ENCODE measurements at regions not wholly inside any gene's neighbourhood (a gene's known extent, or its start where the extent isn't known, plus 50 kb on each side); places are given as distances from the start of the nearest gene placed in this dataset.
A peak's percentile ranks its signal among the peaks of the same experiment; 100 is the strongest.

DNA sequence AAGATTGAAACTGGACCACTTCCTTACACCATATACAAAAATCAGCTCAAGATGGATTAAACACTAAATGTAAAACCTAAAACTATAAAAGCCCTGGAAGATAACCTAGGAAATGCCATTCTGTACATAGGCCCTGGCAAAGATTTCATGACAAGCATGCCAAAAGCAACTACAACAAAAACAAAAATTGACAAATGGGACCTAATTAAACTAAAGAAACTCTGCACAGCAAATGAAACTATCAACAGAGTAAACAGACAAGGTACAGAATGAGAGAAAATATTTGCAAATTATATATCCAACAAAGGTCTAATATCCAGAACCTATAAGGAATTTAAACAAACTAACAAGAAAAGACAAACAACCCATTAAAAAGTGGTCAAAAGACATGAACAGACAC is 173.1 kb upstream of the CCDC54 start:
- Histone ChIP-seq H3K36me3 (no peaks in the 10 kb centered on the region), H3K27me3 (no peaks in the 10 kb centered on the region), H3K4me3 (no peak overlapping the region), H3K9me3 (no peaks in the 10 kb centered on the region), H3K27ac (no peak overlapping the region), H3K4me1 (peaks cover 0 to 4% of the 10 kb centered on the region in 2 donors)
- TF ChIP-seq, protein P1, sequence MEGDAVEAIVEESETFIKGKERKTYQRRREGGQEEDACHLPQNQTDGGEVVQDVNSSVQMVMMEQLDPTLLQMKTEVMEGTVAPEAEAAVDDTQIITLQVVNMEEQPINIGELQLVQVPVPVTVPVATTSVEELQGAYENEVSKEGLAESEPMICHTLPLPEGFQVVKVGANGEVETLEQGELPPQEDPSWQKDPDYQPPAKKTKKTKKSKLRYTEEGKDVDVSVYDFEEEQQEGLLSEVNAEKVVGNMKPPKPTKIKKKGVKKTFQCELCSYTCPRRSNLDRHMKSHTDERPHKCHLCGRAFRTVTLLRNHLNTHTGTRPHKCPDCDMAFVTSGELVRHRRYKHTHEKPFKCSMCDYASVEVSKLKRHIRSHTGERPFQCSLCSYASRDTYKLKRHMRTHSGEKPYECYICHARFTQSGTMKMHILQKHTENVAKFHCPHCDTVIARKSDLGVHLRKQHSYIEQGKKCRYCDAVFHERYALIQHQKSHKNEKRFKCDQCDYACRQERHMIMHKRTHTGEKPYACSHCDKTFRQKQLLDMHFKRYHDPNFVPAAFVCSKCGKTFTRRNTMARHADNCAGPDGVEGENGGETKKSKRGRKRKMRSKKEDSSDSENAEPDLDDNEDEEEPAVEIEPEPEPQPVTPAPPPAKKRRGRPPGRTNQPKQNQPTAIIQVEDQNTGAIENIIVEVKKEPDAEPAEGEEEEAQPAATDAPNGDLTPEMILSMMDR (IDR thresholded peaks at IDR 0.05) = no peak
- no peak for TF ChIP-seq POLR2A (IDR thresholded peaks at IDR 0.05)
- no peak for DNase-seq
- intact Hi-C loops (cut with DNase I; ENCODE audit: low total_unique reads) = no loop called here

DNA sequence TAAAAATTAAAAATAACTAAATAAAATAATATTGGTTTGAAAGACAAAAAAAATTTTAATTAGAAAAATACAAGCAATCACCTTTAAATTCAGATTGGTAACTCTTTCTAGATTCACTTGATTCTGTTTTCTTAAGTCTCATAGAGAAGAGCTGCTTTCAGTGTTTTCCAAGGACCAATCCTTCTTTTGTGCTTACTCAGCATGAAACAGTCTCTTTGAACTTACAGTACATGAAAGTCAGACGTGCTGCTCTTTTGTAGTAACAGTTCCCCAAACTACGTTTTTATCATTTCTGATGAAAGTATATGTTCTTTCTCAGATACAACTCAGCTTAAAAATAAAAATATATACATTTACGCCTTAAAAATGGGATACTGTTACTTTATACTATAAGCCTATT is 171.9 kb upstream of the CCDC54 start:
- no peak for TF ChIP-seq POLR2A (IDR thresholded peaks at IDR 0.05)
- TF ChIP-seq, protein P1 (IDR thresholded peaks at IDR 0.05) = no peak
- Histone ChIP-seq H3K4me1 (peaks cover 0 to 4% of the 10 kb centered on the region in 2 donors), H3K4me3 (no peak overlapping the region), H3K27ac (no peak overlapping the region), H3K9me3 (no peaks in the 10 kb centered on the region), H3K27me3 (no peaks in the 10 kb centered on the region), H3K36me3 (no peaks in the 10 kb centered on the region)
- intact Hi-C loops (cut with DNase I; ENCODE audit: low total_unique reads) = no loop called here
- no peak for DNase-seq

DNA sequence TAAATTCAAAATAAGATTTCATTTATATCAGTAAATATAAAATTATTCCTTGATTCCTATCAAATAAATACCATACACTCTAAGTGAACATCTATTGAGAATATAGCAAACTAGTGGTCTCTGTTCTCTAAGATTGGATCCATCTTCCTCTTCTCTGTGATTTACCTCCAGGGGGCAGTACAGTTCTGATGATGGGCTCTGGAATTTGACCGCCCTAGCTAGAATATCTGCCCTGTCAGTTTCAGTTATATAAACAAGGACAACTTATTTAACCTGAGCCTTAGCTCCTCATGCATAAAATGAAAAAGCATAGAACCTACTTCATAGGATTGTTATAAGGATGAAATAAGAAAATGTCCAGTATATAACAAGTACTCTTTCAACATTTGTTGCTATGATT is 171.1 kb upstream of the CCDC54 start:
- Histone ChIP-seq H3K27me3 (no peaks in the 10 kb centered on the region), H3K4me3 (no peak overlapping the region), H3K4me1 (peaks cover 0 to 4% of the 10 kb centered on the region in 2 donors), H3K9me3 (no peaks in the 10 kb centered on the region), H3K27ac (no peak overlapping the region), H3K36me3 (no peaks in the 10 kb centered on the region)
- intact Hi-C loops (cut with DNase I; ENCODE audit: low total_unique reads) = no loop called here
- TF ChIP-seq, protein P1 (IDR thresholded peaks at IDR 0.05) = peak; percentile 19 to 42 (median 32)
- TF ChIP-seq POLR2A (IDR thresholded peaks at IDR 0.05) = no peak
- no peak for DNase-seq

DNA sequence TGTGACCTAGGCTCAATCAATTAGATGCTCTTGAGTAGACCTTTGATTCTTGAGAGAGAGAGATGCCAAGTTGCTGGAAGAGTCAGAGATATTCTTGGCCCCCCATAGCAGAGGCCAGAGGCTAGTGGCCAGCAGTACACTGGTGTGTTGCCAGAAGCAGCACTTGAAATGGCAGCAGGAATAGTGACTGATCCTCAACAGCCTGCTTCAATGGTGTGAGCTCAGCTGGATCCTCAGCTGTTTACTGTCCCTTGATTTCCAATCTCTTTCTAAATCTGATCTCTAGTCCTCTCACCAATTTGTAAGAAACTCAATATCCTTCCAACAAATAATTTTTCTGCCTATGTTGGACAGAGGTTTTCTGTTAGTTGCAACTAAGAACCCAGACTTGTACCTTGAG is 170.3 kb upstream of the CCDC54 start:
- Histone ChIP-seq H3K4me3 (no peak overlapping the region), H3K36me3 (no peaks in the 10 kb centered on the region), H3K27ac (peak overlapping the region; percentile 65 to 89), H3K4me1 (peaks cover 0 to 4% of the 10 kb centered on the region in 2 donors), H3K27me3 (no peaks in the 10 kb centered on the region), H3K9me3 (no peaks in the 10 kb centered on the region)
- no peak for TF ChIP-seq POLR2A (IDR thresholded peaks at IDR 0.05)
- TF ChIP-seq, protein P1 (IDR thresholded peaks at IDR 0.05) = no peak
- intact Hi-C loops (cut with DNase I; ENCODE audit: low total_unique reads) = no loop called here
- DNase-seq = no peak

DNA sequence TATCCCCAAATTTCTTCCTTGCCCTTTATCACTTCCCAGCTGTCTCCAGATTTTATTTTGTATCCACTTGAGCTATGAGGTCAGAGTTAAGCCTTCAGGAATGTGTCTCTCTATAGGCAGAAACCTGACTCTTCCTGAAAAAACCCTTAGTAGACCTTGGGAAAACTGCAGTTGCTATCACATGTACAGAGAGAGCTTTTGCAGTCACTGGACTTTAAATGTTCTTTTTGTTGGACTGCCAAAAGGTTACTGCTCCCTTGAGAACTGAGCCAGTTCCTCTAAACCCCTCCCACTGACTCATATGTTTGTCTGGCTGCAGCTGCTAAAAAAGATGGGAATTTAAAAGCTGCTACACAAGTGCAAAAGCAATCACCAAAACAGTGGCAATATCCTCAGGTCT is 169.1 kb upstream of the CCDC54 start:
- H3K27ac ChIP-seq = peak overlapping the region; percentile 65 to 89
- no peaks in the 10 kb centered on the region for H3K36me3 ChIP-seq
- no peaks in the 10 kb centered on the region for H3K27me3 ChIP-seq
- intact Hi-C loops (cut with DNase I; ENCODE audit: low total_unique reads) = no loop called here
- H3K9me3 ChIP-seq = no peaks in the 10 kb centered on the region
- H3K4me1 ChIP-seq = peaks cover 0 to 4% of the 10 kb centered on the region in 2 donors
- TF ChIP-seq POLR2A (IDR thresholded peaks at IDR 0.05) = peak in 1 of 2 donors; percentile 36
- TF ChIP-seq, protein P1 (IDR thresholded peaks at IDR 0.05) = no peak
- no peak overlapping the region for H3K4me3 ChIP-seq
- peak; percentile 28 to 72 for DNase-seq

All from uterus (tissue), 3 donors.